HCT116 (cell line): ENCODE measurements at regions not wholly inside any gene's neighbourhood (a gene's known extent, or its start where the extent isn't known, plus 50 kb on each side); places are given as distances from the start of the nearest gene placed in this dataset.

ENCODE experiments used
- EGR1 ChIP-seq: IDR thresholded peaks from 2 replicates; pipeline ENCODE4 v1.6.1; 2012; ENCODE audit warnings: low read depth
- POLR2A ChIP-seq: IDR thresholded peaks from 2 replicates; pipeline ENCODE4 v1.7.0; 2011; ENCODE audit warnings: borderline replicate concordance; ENCODE audit not compliant: insufficient read depth, insufficient read length; ENCODE audit errors: extremely low read depth
- POLR2AphosphoS5 ChIP-seq: IDR thresholded peaks from 2 replicates; pipeline ENCODE4 v1.6.1; 2011; ENCODE audit warnings: mild to moderate bottlenecking, low read depth, low read length, moderate library complexity
- SP1 ChIP-seq: IDR thresholded peaks from 2 replicates; pipeline ENCODE4 v1.6.1; 2012; ENCODE audit warnings: low read depth
- ZFX ChIP-seq: fragments of 450-650 bp; IDR thresholded peaks from 2 replicates; pipeline ENCODE4 v1.6.1; 2017
- ZNF274 ChIP-seq: fragments of 200-500 bp; sonication (Bioruptor generic); IDR thresholded peaks from 2 replicates; pipeline ENCODE4 v1.6.1; 2014; ENCODE audit warnings: mild to moderate bottlenecking, low read depth, low read length, inconsistent platforms
- TF ChIP-seq, protein P1 (sequence below): IDR thresholded peaks from 2 replicates; pipeline ENCODE4 v1.6.1; 2012
- TF ChIP-seq, protein P2 (sequence below), 3 experiments: fragments of 200-600 bp in 1 of 3; sonication (generic) in 1 of 3; IDR thresholded peaks in 2 of 3; conservative IDR thresholded peaks in 1 of 3; 2 replicates each; pipeline ENCODE4 v1.5.1; 2012 to 2017; ENCODE audit warnings: low read depth in 2 of 3, low read length in 2 of 3, antibody characterized with exemption in 1 of 3, borderline replicate concordance in 1 of 3, control low read depth in 1 of 3, mild to moderate bottlenecking in 1 of 3, mixed read lengths in 1 of 3, mixed run types in 1 of 3, moderate library complexity in 1 of 3; ENCODE audit not compliant: insufficient read depth in 1 of 3
- TF ChIP-seq, protein P3 (sequence below): IDR thresholded peaks from 2 replicates; pipeline ENCODE4 v1.6.1; 2011; ENCODE audit warnings: mild to moderate bottlenecking, low read length, moderate library complexity; ENCODE audit not compliant: insufficient replicate concordance; ENCODE audit errors: extremely low read depth

DNA sequence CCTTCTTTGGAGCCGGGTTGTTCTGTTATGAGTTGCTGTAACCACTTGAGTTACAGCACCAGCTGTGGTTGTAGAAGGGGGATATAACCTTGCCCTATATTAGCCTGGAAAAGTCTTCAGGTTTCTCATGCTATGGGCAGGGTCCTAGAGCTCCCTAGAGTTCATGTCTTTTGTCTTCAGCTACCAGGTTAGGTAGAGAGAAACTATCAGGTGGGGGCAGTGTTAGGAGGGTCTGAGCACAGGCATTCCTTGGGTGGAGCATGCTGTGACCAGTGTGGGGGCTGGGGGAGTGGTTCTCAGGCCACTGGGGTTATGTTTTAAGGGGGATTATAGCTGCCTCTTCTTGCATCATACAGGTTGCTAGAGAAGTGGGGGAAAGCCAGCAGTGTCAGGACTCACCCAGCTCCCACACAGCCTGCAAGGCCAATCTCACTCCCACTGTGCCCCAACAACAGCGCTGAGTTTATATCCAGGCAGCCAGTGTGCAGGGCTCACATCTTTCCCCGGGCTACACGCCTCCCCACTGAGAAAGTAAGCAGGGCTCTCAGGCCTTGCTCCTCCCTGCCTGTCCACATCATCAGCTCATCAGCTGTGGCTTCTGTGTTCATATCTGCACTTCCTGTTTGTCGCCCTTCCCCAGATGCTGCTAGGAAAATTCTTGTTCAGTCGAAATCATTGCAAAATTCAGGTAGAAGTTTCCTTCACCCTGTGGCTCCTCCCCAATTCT is 133.8 kb upstream of the NRXN1 start:
- TF ChIP-seq ZNF274, result no peak
- TF ChIP-seq SP1, result no peak
- TF ChIP-seq POLR2A, result no peak
- no peak for TF ChIP-seq POLR2AphosphoS5
- TF ChIP-seq, protein P1, sequence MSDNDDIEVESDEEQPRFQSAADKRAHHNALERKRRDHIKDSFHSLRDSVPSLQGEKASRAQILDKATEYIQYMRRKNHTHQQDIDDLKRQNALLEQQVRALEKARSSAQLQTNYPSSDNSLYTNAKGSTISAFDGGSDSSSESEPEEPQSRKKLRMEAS, result no peak
- TF ChIP-seq, protein P2, sequence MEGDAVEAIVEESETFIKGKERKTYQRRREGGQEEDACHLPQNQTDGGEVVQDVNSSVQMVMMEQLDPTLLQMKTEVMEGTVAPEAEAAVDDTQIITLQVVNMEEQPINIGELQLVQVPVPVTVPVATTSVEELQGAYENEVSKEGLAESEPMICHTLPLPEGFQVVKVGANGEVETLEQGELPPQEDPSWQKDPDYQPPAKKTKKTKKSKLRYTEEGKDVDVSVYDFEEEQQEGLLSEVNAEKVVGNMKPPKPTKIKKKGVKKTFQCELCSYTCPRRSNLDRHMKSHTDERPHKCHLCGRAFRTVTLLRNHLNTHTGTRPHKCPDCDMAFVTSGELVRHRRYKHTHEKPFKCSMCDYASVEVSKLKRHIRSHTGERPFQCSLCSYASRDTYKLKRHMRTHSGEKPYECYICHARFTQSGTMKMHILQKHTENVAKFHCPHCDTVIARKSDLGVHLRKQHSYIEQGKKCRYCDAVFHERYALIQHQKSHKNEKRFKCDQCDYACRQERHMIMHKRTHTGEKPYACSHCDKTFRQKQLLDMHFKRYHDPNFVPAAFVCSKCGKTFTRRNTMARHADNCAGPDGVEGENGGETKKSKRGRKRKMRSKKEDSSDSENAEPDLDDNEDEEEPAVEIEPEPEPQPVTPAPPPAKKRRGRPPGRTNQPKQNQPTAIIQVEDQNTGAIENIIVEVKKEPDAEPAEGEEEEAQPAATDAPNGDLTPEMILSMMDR (IDR thresholded peaks at IDR 0.05 in 2 of 3, conservative IDR thresholded peaks at IDR 0.05 in 1 of 3; ENCODE audit: borderline replicate concordance in 1 of 3, insufficient read depth in 1 of 3, low read depth in 2 of 3, low read length in 2 of 3), result no peak
- no peak for TF ChIP-seq ZFX
- no peak for TF ChIP-seq EGR1
- TF ChIP-seq, protein P3, sequence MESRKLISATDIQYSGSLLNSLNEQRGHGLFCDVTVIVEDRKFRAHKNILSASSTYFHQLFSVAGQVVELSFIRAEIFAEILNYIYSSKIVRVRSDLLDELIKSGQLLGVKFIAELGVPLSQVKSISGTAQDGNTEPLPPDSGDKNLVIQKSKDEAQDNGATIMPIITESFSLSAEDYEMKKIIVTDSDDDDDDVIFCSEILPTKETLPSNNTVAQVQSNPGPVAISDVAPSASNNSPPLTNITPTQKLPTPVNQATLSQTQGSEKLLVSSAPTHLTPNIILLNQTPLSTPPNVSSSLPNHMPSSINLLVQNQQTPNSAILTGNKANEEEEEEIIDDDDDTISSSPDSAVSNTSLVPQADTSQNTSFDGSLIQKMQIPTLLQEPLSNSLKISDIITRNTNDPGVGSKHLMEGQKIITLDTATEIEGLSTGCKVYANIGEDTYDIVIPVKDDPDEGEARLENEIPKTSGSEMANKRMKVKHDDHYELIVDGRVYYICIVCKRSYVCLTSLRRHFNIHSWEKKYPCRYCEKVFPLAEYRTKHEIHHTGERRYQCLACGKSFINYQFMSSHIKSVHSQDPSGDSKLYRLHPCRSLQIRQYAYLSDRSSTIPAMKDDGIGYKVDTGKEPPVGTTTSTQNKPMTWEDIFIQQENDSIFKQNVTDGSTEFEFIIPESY, result no peak
